ENCODE measurements at regions not wholly inside any gene's neighbourhood (a gene's known extent, or its start where the extent isn't known, plus 50 kb on each side); places are given as distances from the start of the nearest gene placed in this dataset.

GRCh38 chr16:51442141-51442870 lies 291.2 kb upstream of the SALL1 start:
- no peaks in the 10 kb centered on the region for H4K20me1 ChIP-seq (replicated peaks; ENCODE audit: insufficient read depth)
- H3K27me3 ChIP-seq (ENCODE audit: insufficient read depth), result no peaks in the 10 kb centered on the region
- ATAC-seq, result no peak
- peak overlapping the region; percentile 34 for H3K4me2 ChIP-seq
- H3K4me1 ChIP-seq (ENCODE audit: insufficient read depth), result peaks cover 44% of the 10 kb centered on the region
- H3K36me3 ChIP-seq (ENCODE audit: insufficient read depth), result no peaks in the 10 kb centered on the region
- Mint-ChIP-seq H3K9me3 (no peaks in the 10 kb centered on the region), H3K27me3 (ENCODE audit: insufficient read depth, low read depth, poor library complexity) (peaks cover 4% of the 10 kb centered on the region), H3K4me1 (peaks cover 58% of the 10 kb centered on the region), H3K36me3 (ENCODE audit: low read depth) (no peaks in the 10 kb centered on the region), H3K27ac (peak overlapping the region; percentile 87), H3K4me3 (no peak overlapping the region)
- no peaks in the 10 kb centered on the region for H3F3A ChIP-seq (replicated peaks; ENCODE audit: low read depth)
- no peak overlapping the region for H3K27ac ChIP-seq (ENCODE audit: low read depth)
- H3K9me2 ChIP-seq (ENCODE audit: insufficient read depth), result peaks cover 4% of the 10 kb centered on the region; the same call in 1 of the 2 replicates
- H2AFZ ChIP-seq, result 0 out of 2 replicates have a peak overlapping the region, but pooled peaks have one; percentile 9
- no peak overlapping the region for H3K4me3 ChIP-seq
- no peak for TF ChIP-seq STAT1 (IDR thresholded peaks at IDR 0.05; ENCODE audit: unreplicated experiment)
- no peak for TF ChIP-seq ETS1 (IDR thresholded peaks at IDR 0.05)
- TF ChIP-seq REST (IDR thresholded peaks at IDR 0.05; ENCODE audit: unreplicated experiment), result no peak
- no peak for TF ChIP-seq EZH2phosphoT487 (IDR thresholded peaks at IDR 0.05; ENCODE audit: unreplicated experiment)
- no peak for TF ChIP-seq JUNB (IDR thresholded peaks at IDR 0.05; ENCODE audit: unreplicated experiment)
- no peak for TF ChIP-seq ZNF114 (CRISPR knock-in tag; IDR thresholded peaks at IDR 0.05)
- TF ChIP-seq ZNF331 (CRISPR knock-in tag; IDR thresholded peaks at IDR 0.05; ENCODE audit: low read depth), result no peak
- no peak for TF ChIP-seq EZH2 (IDR thresholded peaks at IDR 0.05; ENCODE audit: low read depth, unreplicated experiment)
- TF ChIP-seq CTCF (conservative IDR thresholded peaks at IDR 0.05; ENCODE audit: low read depth in 2 of 2), result no peak
- TF ChIP-seq NANOG (IDR thresholded peaks at IDR 0.05; ENCODE audit: borderline replicate concordance), result no peak
- no peak for TF ChIP-seq ZNF462 (CRISPR knock-in tag; IDR thresholded peaks at IDR 0.05)
- TF ChIP-seq POLR2AphosphoS5 (IDR thresholded peaks at IDR 0.05; ENCODE audit: low read depth), result no peak
- no peak for TF ChIP-seq CREB1 (CRISPR knock-in tag; IDR thresholded peaks at IDR 0.05; ENCODE audit: low read depth)
- H3K79me2 ChIP-seq (replicated peaks; ENCODE audit: insufficient read depth), result no peaks in the 10 kb centered on the region
- DNase-seq (ENCODE audit: low spot score), result no peak
